ENCODE measurements at regions not wholly inside any gene's neighbourhood (a gene's known extent, or its start where the extent isn't known, plus 50 kb on each side); places are given as distances from the start of the nearest gene placed in this dataset.

- no peaks in the 10 kb centered on the region for H4K20me1 ChIP-seq (ENCODE audit: control insufficient read depth, insufficient read depth, insufficient read length)
- H2BK15ac ChIP-seq (ENCODE audit: low read depth, low read length): no peak overlapping the region
- no peak overlapping the region for H2BK5ac ChIP-seq (ENCODE audit: insufficient read length, low read length)
- H3K56ac ChIP-seq (ENCODE audit: insufficient read length, low read depth, low read length): no peak overlapping the region
- no peaks in the 10 kb centered on the region for H3K27me3 ChIP-seq (ENCODE audit: insufficient read depth, low read length)
- H2BK120ac ChIP-seq (ENCODE audit: low read depth, low read length, poor library complexity, severe bottlenecking): no peak overlapping the region
- no peak overlapping the region for H3T11ph ChIP-seq (ENCODE audit: low read length)
- no peak overlapping the region for H2AFZ ChIP-seq (ENCODE audit: low read length)
- no peaks in the 10 kb centered on the region for H3K23me2 ChIP-seq (ENCODE audit: insufficient read length, low read depth, low read length, poor library complexity, severe bottlenecking)
- Mint-ChIP-seq H3K27ac (no peak overlapping the region), H3K4me3 (no peak overlapping the region), H3K36me3 (ENCODE audit: insufficient read depth in 1 of 3, low read depth in 3 of 3) (no peaks in the 10 kb centered on the region), H3K4me1 (peaks cover 30 to 44% of the 10 kb centered on the region in 2 experiments), H3K27me3 (ENCODE audit: low read depth) (peaks cover 14% of the 10 kb centered on the region), H3K9me3 (no peaks in the 10 kb centered on the region)
- no peaks in the 10 kb centered on the region for H3K79me2 ChIP-seq (ENCODE audit: insufficient read depth, low read length)
- no peak overlapping the region for H2BK20ac ChIP-seq (ENCODE audit: low read depth, low read length, poor library complexity, severe bottlenecking)
- H4K5ac ChIP-seq (ENCODE audit: insufficient read length, low read depth, low read length): no peak overlapping the region
- no peak overlapping the region for H3K23ac ChIP-seq (ENCODE audit: insufficient read length, low read depth, low read length)
- TF ChIP-seq, protein P1, sequence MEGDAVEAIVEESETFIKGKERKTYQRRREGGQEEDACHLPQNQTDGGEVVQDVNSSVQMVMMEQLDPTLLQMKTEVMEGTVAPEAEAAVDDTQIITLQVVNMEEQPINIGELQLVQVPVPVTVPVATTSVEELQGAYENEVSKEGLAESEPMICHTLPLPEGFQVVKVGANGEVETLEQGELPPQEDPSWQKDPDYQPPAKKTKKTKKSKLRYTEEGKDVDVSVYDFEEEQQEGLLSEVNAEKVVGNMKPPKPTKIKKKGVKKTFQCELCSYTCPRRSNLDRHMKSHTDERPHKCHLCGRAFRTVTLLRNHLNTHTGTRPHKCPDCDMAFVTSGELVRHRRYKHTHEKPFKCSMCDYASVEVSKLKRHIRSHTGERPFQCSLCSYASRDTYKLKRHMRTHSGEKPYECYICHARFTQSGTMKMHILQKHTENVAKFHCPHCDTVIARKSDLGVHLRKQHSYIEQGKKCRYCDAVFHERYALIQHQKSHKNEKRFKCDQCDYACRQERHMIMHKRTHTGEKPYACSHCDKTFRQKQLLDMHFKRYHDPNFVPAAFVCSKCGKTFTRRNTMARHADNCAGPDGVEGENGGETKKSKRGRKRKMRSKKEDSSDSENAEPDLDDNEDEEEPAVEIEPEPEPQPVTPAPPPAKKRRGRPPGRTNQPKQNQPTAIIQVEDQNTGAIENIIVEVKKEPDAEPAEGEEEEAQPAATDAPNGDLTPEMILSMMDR (conservative IDR thresholded peaks at IDR 0.05): no peak
- WGBS (ENCODE audit: extremely low coverage, insufficient read length, low lambda C conversion rate): no CpG with 5 or more reads among the region's 4 CpGs
- no peaks in the 10 kb centered on the region for H3K9me3 ChIP-seq (ENCODE audit: control insufficient read depth, low read depth, low read length)
- DNase-seq: no peak
- H4K91ac ChIP-seq (ENCODE audit: insufficient read length, low read depth, low read length): no peak overlapping the region
- no peak overlapping the region for H3K27ac ChIP-seq (ENCODE audit: insufficient read length, low read depth, low read length)
- no peak overlapping the region for H2BK12ac ChIP-seq (ENCODE audit: insufficient read length, low read depth, low read length)
- H3K9ac ChIP-seq (ENCODE audit: extremely low read depth, insufficient read length, low read length): no peak overlapping the region
- no peak overlapping the region for H4K8ac ChIP-seq (replicated peaks; ENCODE audit: insufficient read length, low read depth, low read length)
- H3K18ac ChIP-seq (ENCODE audit: insufficient read length, low read depth, low read length): no peak overlapping the region
- H3K4me2 ChIP-seq (ENCODE audit: insufficient read depth, insufficient read length, low read length): no peak overlapping the region
- H2AK5ac ChIP-seq (ENCODE audit: insufficient read length, low read length): no peak overlapping the region
- no peak overlapping the region for H3K14ac ChIP-seq (ENCODE audit: insufficient read depth, low read length)
- no peak overlapping the region for H3K4ac ChIP-seq (ENCODE audit: low read depth, low read length)
- H3K4me1 ChIP-seq (ENCODE audit: insufficient read depth, low read length): peaks cover 2% of the 10 kb centered on the region; the same call in 1 of the 2 replicates
- H3K79me1 ChIP-seq (ENCODE audit: insufficient read depth, low read depth, low read length, poor library complexity, severe bottlenecking): no peaks in the 10 kb centered on the region
Measured at GRCh38 chr11:76281558-76281906, 75.2 kb upstream of the WNT11 start.

All from H9 (cell line).